ENCODE measurements at regions not wholly inside any gene's neighbourhood (a gene's known extent, or its start where the extent isn't known, plus 50 kb on each side); places are given as distances from the start of the nearest gene placed in this dataset.
"Not testable (repeated sequence)": the region's sequence is repeated elsewhere in the genome, so short reads cannot be mapped to it uniquely, and the experiment has no call there.

DNA sequence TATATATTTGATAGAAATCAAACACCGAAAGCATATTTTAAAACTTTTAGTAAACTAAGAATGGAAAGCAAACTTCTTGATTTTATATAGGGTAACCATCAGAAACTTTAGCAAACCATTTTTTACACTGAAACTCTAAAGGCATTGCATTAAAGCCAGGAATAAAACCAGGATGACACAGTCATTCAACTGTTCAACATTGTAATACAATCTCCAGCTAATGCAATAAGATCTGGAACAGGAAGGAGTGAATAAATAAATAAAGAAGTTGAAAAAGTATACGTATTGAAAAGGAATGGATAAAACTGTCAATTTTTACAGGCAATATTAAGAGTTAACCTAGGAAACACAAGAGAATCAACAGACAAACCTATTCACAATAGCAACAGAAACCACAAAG is 181.9 kb upstream of the TTC14 start:
- no peak for DNase-seq (ENCODE audit: low spot score)

DNA sequence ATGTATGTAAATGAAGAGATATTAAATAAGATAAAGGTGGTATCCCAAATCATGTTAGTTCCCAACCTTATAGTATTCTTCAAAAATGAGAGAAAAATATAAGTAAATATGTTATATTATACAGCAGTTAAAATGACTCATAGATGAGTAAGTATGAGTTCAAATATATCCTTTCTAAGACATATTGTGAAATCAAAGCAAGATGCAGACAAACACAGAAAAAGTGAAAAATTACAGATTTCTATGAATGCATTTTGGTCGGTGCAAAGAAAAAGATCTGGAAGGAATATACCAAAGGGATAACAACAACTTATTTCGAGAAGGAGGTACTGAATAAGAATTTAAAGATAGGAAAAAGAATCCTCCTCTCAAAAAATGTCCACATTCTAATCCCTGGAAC is 181.2 kb upstream of the TTC14 start:
- DNase-seq (ENCODE audit: low spot score) = no peak

DNA sequence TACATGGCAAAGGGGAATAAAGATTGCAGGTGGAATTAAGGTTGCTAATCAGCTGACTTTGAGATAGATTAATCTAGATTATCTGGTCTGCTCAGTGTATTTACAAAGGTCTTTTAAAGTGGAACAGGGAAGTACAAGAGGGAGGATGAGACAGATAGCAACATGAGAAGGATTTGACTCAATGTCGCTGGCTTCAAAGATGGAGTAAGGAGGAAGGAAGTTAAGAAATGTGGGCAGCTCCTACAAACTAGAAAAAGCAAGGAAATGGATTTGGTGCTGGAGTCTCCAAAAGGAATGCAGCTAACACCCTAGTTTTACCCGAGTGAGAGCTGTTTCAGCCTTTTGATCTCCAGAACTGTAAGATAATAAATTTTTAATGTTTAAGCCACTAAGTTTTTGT is 180.7 kb upstream of the TTC14 start:
- DNase-seq (ENCODE audit: low spot score) = no peak

- no peak for DNase-seq (ENCODE audit: low spot score)
These were observed 180.2 kb upstream of the TTC14 start for GRCh38 chr3:180421721-180422120.

GRCh38 chr3:180424305-180424704 is 177.7 kb upstream of the TTC14 start:
- not testable (repeated sequence) for DNase-seq (ENCODE audit: low spot score)

GRCh38 chr3:180430896-180431295 is 171.1 kb upstream of the TTC14 start:
- DNase-seq (ENCODE audit: low spot score) = no peak

DNA sequence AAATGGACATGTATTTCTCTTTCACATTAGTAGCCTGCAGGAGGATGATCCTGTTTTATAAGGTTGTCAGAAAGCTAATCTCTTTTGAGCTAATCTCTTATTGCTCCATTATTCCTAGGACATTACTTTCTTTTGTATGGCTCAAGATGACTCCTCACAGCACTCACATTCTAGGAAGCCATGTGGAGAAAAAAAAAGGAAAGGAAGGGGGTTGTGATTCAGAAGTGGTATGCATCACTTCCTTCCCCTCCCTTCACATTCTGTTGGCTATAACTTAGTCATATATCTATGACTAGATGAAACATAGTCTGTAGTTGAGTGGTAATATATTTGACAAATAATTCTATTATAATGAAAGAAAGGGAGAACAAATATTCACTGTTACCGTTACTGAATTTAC is 168.8 kb upstream of the TTC14 start:
- no peak for DNase-seq (ENCODE audit: low spot score)

DNA sequence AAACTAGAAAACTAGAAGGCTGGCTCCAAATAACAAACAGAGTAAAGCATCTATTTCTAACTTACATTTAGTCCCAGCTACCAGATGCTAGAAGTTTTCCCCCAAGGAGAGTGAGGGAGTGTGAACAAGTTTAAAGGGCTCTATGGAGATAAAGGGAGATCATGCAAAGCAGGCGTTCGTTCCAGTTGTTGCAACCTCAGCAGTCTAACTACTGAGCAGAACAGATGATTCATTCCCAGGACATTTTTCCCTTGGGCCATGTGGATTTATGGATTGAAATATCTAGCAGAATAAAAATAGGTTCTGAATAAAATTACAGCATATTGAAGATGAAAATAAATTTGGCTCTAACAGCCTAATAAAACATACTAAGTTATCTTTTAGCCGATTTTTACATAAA is 154.8 kb upstream of the TTC14 start:
- DNase-seq (ENCODE audit: low spot score) = no peak

DNA sequence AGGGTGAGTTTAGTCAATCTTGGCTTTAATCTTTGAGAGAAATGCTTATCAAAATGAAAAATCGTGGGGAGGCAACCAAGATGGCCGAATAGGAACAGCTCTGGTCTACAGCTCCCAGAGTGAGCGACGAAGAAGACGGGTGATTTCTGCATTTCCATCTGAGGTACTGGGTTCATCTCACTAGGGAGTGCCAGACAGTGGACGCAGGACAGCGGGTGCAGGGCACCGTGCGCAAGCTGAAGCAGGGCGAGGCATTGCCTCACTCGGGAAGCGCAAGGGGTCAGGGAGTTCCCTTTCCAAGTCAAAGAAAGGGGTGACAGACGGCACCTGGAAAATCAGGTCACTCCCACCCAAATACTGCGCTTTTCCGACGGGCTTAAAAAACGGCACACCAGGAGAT is 153.6 kb upstream of the TTC14 start:
- not testable (repeated sequence) for DNase-seq (ENCODE audit: low spot score)

DNA sequence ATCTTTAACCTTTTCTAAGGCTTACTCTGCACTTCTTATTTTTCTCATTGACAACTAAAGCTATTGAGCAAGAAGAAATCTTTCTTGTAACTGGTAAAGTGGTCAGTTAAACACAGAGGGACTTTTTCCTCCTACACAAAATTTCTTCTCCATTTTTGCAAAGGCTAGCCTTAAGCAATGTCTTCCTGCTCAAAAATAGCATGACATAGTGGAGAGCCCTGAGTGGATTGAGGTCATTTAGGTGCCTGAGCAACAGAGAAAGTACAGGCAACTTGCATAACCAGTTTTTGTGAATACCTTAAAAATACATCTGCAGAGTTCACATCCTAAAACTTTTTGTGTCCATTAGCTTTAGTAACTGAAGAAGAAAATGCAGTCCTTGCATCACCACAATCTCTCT is 144.7 kb upstream of the TTC14 start:
- no peak for DNase-seq (ENCODE audit: low spot score)

- DNase-seq (ENCODE audit: low spot score) = no peak
These were observed 135.5 kb upstream of the TTC14 start for GRCh38 chr3:180466401-180467011.

DNA sequence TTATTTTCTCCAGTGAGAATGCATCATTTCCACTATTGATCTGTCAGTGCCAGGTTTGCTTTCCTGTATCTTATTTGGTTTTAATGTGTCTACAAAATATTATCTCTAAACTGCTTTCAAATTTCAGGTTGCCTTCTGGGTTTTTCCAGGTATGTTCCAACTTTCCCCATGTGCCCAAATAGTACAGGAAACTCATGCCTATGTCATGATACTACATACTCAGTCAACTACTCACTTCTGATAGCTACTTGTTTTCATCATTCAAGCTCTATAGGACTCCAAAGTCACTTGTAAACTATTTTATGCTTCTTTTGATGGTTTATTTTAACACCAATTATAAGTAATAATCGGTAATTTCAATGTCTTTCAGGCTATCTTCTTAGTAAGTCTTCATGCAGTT is 134.8 kb upstream of the TTC14 start:
- no peak for DNase-seq (ENCODE audit: low spot score)

GRCh38 chr3:180469149-180469548 is 132.8 kb upstream of the TTC14 start:
- DNase-seq (ENCODE audit: low spot score) = no peak

DNA sequence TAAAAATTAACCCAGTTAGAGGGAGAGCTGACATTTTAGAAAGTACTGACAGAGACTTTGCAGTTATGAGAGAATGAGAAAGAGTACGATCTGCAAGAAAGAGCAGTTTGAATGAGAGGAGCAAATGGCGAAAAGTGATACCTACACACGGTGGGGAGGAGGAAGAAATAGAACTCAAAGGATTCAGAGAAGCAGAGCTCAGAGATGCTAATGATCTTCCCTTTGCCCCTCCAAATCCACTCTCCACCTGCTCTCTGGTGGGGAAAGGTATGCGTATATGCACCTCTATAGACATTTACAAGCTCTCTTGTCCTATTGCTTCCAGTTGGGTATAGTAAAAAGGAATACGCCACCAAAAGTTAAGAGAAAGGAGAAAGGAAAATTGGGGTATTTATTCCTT is 123.3 kb upstream of the TTC14 start:
- DNase-seq (ENCODE audit: low spot score) = no peak

DNA sequence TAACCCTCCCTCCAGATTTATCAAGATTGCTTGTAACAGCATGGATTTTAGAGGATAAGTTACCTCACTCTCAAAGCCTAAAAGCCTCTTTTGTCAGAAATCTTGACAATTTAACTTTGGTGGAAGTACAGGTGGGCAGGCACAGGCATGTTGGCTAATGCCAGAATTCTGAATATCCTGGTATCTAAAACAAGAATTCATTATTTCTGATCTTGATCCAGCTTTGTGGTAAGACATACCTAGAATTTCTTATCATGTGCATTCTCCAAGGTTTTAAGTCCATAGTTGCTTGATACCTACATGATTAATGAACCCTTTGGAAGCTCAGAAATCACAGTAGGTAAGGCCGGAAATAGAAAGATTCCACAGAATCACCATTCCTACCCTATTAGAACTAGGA is 109.9 kb upstream of the TTC14 start:
- DNase-seq (ENCODE audit: low spot score) = no peak

DNA sequence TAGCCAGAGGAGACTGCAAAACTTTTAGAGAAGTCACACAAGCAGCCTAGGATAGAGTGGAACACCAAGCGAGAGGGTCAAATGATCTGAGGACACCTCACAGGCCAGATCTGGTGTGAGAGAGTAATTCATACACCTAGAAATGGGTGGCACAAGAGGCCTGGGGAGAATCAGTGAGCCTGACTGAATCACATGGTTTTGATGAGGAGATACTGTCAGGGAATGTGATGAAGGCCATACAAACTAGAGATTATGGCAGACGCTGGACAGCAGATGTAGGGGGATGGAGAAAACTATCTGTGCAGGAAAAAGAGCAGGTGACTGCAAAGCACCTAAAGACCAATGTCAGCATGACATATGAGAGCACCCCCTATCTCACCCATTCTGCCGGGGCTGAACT is 105.0 kb upstream of the TTC14 start:
- no peak for DNase-seq (ENCODE audit: low spot score)

DNA sequence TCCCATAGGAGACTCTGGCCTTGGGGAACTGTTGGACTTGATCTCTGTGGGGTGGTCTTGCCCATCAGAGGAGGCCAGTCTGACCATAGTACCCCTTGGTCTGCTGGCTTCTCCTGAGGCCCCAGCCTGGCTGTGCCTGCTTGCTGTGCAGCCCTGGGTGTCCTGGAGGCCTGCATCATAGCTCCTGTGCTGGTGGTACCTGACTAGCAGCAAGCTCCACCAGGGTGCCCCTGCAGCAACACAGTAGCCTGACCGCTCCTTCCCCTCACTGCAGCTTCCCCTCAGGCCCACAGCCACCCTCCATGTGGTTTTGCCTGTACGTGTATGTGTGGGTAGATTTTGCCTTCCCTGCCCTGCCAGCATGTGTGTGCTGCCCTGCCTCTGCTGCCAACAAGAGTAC is 85.6 kb upstream of the TTC14 start:
- no peak for DNase-seq (ENCODE audit: low spot score)

DNA sequence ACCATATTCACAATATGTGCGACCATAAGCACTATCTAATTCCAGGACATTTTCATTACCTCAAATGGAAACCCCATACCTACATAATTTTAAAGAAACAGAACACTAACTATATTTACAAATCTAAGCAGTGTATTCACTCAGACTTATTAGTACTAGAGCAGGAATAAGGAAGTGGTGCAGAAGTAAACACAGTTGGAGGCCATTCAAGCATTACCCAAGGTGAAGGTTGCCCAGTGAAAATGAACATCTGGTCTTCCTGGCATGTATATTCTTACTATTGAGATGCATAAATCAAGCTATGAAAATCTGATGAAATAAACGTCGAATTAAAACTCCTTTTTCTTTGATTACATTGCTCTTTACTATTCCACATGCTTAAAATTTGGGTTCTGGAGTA is 78.9 kb upstream of the TTC14 start:
- no peak for DNase-seq (ENCODE audit: low spot score)

GRCh38 chr3:180528843-180529242 is 73.1 kb upstream of the TTC14 start:
- DNase-seq (ENCODE audit: low spot score) = no peak

GRCh38 chr3:180529778-180530177 is 72.2 kb upstream of the TTC14 start:
- DNase-seq (ENCODE audit: low spot score) = no peak

DNA sequence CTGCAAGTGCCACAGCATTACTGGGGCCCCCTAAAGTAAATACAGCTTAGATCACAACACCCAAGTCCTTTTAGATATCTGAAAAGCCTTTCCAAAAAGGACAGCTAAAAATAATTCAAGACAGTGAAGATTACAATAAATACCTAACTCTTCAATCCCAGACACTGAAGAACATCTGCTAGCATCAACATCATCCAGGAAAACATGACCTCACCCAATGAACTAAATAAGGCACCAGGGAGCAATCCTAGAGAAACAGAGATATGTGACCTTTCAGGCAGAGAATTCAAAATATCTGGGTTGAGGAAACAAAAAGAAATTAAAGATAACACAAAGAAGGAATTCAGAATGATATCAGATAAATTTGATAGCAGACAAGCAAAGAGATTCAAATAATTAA is 71.7 kb upstream of the TTC14 start:
- no peak for DNase-seq (ENCODE audit: low spot score)

DNA sequence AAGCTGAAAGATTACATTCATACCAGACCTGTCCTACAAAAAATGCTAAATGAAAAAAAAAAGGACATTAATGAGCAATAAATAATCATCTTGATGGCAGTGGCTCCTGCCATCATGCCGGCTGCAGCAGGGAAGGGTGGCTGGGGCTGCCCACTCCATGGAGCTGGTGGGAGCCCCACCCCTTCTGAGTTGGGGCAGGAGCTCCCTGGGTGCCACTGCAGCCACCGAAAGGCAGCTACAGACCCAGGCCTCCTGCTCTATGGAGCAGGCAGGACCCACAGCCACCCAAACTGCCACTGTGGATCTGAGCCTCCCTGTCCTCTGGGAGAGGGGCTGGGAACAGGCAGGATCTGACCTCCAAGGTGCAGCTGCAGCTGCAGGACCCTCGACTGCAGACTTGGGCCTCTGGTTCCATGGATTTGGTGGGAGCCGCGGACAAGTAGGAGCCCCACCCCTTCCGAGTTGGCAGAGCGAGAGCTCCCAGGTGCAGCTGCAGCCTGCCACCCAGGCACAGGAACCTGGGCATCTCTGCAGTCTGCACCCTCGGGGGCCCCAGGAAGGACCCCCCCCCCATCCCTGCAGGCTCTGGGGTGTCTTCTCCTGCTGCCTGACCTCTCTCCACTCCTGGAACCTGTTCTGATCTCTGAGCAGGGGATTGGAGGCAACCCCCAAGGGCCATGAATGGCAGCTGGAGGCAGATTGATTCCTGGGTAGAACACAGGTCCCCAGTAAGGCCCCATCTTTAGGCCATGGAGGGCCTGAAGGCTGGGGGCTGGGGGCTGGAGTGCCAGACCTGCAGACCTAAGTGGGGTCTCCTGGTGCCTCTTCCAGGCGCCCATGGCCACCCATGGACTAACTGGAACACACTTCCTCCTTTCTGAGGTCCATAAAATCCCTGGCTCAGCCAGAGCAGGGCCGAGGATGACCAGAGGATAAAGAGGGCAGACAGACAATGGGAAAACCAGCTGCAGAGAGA is 70.4 kb upstream of the TTC14 start:
- DNase-seq (ENCODE audit: low spot score) = no peak

DNA sequence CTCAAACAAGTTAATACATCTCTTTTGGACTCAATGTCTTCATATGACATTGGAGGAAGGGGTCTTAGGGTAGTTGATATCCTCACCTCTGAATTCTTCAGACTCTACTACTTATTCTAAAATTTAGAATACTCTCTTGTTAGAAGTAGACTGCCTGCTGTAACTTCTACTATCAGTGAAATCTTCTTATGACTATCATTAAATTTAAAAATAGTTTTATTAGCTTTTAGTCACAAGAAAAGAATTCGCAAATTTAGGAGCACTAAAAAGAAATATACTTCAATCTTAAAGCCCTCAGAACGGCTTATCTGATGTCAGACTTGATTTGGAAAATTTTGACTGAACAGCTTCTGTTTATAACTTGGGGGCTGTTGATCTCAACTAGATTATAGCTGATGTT is 67.1 kb upstream of the TTC14 start:
- no peak for DNase-seq (ENCODE audit: low spot score)

- DNase-seq (ENCODE audit: low spot score) = no peak
These were observed 63.5 kb upstream of the TTC14 start for GRCh38 chr3:180538493-180538892.

Measured in germinal center (tissue), 1 donor.